ENCODE measurements at regions not wholly inside any gene's neighbourhood (a gene's known extent, or its start where the extent isn't known, plus 50 kb on each side); places are given as distances from the start of the nearest gene placed in this dataset.
"Not testable (repeated sequence)": the region's sequence is repeated elsewhere in the genome, so short reads cannot be mapped to it uniquely, and the experiment has no call there.

DNA sequence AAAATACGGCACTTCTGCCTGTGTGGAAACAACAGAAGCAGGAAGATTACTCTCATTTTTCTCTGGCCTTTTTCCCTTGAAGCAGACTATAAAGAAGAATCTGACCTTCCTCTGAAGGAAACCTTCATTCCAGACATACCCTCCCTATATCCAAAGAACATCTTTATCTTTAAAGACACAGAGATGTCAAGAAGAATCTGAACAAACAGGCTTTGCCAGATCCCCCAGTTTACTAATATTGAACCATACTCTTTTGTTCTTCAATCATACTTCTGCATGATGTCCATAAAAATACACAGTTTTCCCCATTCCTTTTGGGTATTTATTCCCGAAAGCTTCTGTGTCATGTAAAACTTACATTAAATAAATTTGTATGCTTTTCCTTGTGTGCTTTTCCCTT is 225.8 kb downstream of the MAT2B start:
- no peak for DNase-seq (ENCODE audit: low read depth)

GRCh38 chr5:163735069-163735468 is 229.7 kb downstream of the MAT2B start:
- H3K36me3 ChIP-seq (ENCODE audit: control insufficient read depth, insufficient read depth, low read length), result no peaks in the 10 kb centered on the region
- TF ChIP-seq, protein P1, sequence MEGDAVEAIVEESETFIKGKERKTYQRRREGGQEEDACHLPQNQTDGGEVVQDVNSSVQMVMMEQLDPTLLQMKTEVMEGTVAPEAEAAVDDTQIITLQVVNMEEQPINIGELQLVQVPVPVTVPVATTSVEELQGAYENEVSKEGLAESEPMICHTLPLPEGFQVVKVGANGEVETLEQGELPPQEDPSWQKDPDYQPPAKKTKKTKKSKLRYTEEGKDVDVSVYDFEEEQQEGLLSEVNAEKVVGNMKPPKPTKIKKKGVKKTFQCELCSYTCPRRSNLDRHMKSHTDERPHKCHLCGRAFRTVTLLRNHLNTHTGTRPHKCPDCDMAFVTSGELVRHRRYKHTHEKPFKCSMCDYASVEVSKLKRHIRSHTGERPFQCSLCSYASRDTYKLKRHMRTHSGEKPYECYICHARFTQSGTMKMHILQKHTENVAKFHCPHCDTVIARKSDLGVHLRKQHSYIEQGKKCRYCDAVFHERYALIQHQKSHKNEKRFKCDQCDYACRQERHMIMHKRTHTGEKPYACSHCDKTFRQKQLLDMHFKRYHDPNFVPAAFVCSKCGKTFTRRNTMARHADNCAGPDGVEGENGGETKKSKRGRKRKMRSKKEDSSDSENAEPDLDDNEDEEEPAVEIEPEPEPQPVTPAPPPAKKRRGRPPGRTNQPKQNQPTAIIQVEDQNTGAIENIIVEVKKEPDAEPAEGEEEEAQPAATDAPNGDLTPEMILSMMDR (IDR thresholded peaks at IDR 0.05; ENCODE audit: insufficient read depth, low read length, poor library complexity, severe bottlenecking), result no peak
- no peak overlapping the region for H3K4me3 ChIP-seq (ENCODE audit: low read depth, low read length)
- H3K27me3 ChIP-seq (ENCODE audit: control insufficient read depth, insufficient read depth, low read length), result no peaks in the 10 kb centered on the region
- DNase-seq (ENCODE audit: low read depth), result no peak

More for the DNA sequence above, 225.8 kb downstream of the MAT2B start:
- TF ChIP-seq, protein P1 (IDR thresholded peaks at IDR 0.05; ENCODE audit: insufficient read depth, low read length, poor library complexity, severe bottlenecking), result no peak
- H3K4me3 ChIP-seq (ENCODE audit: low read depth, low read length), result no peak overlapping the region
- no peaks in the 10 kb centered on the region for H3K27me3 ChIP-seq (ENCODE audit: control insufficient read depth, insufficient read depth, low read length)
- H3K36me3 ChIP-seq (ENCODE audit: control insufficient read depth, insufficient read depth, low read length), result no peaks in the 10 kb centered on the region

- DNase-seq (ENCODE audit: low read depth), result no peak
- Histone ChIP-seq H3K36me3 (ENCODE audit: control insufficient read depth, insufficient read depth, low read length) (no peaks in the 10 kb centered on the region), H3K27me3 (ENCODE audit: control insufficient read depth, insufficient read depth, low read length) (no peaks in the 10 kb centered on the region), H3K4me3 (ENCODE audit: low read depth, low read length) (no peak overlapping the region)
- TF ChIP-seq, protein P1 (IDR thresholded peaks at IDR 0.05; ENCODE audit: insufficient read depth, low read length, poor library complexity, severe bottlenecking), result no peak
Measured at GRCh38 chr5:163747586-163747985, 242.2 kb downstream of the MAT2B start.

DNA sequence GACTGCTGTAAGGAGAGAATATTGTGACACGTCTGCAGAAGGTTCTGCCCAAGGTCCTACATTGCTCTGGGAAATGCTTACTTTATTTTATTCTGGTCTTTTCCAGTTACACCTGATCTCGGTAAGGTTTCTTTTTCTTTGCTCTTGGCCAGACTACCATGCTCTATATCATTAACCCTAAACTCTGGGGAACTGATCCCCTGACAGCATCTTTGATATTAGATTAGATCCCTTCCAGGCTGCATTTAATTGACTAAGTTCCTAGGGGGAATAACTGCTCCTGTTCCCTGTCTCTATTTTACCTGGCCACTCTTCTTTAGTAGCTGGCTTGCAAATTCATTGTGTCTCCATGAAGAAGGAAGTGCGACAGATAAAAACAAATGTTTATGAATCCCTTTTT is 243.5 kb downstream of the MAT2B start:
- H3K4me3 ChIP-seq (ENCODE audit: low read depth, low read length), result no peak overlapping the region
- TF ChIP-seq, protein P1 (IDR thresholded peaks at IDR 0.05; ENCODE audit: insufficient read depth, low read length, poor library complexity, severe bottlenecking), result no peak

GRCh38 chr5:163750415-163750814 is 245.0 kb downstream of the MAT2B start:
- DNase-seq (ENCODE audit: low read depth); H3K36me3 ChIP-seq (ENCODE audit: control insufficient read depth, insufficient read depth, low read length); H3K4me3 ChIP-seq (ENCODE audit: low read depth, low read length); H3K27me3 ChIP-seq (ENCODE audit: control insufficient read depth, insufficient read depth, low read length): not testable (repeated sequence)

More for the DNA sequence above, 243.5 kb downstream of the MAT2B start:
- DNase-seq (ENCODE audit: low read depth), result no peak
- H3K36me3 ChIP-seq (ENCODE audit: control insufficient read depth, insufficient read depth, low read length), result no peaks in the 10 kb centered on the region
- H3K27me3 ChIP-seq (ENCODE audit: control insufficient read depth, insufficient read depth, low read length), result no peaks in the 10 kb centered on the region

GRCh38 chr5:163755505-163755904 is 250.1 kb downstream of the MAT2B start:
- no peak overlapping the region for H3K4me3 ChIP-seq (ENCODE audit: low read depth, low read length)
- DNase-seq (ENCODE audit: low read depth), result no peak
- TF ChIP-seq, protein P1 (IDR thresholded peaks at IDR 0.05; ENCODE audit: insufficient read depth, low read length, poor library complexity, severe bottlenecking), result no peak

More at GRCh38 chr5:163755505-163755904, 250.1 kb downstream of the MAT2B start:
- Histone ChIP-seq H3K27me3 (ENCODE audit: control insufficient read depth, insufficient read depth, low read length) (no peaks in the 10 kb centered on the region), H3K36me3 (ENCODE audit: control insufficient read depth, insufficient read depth, low read length) (no peaks in the 10 kb centered on the region)

All from kidney epithelial cell (primary cell).